Stimulated activated CD4-positive, alpha-beta T cell treated with anti-CD3 and anti-CD28 coated beads, TNF-alpha, amount 100 ng/mL, for 24 hours (primary cell): ENCODE measurements at regions not wholly inside any gene's neighbourhood (a gene's known extent, or its start where the extent isn't known, plus 50 kb on each side); places are given as distances from the start of the nearest gene placed in this dataset.

Experiments used
- DNase-seq, 3 experiments: peaks; one replicate each; pipeline ENCODE4 v3.0.0-alpha.2; 2020; ENCODE audit warnings: low read depth in 3 of 3

GRCh38 chr10:10873289-10873688 is 144.4 kb upstream of the CELF2 start:
- DNase-seq, result no peak

- no peak for DNase-seq
Measured at GRCh38 chr10:10873915-10874314, 143.8 kb upstream of the CELF2 start.

- DNase-seq, result no peak
Measured at GRCh38 chr10:10878963-10879362, 138.7 kb upstream of the CELF2 start.

- DNase-seq, result no peak
Measured at GRCh38 chr10:10881117-10881813, 136.4 kb upstream of the CELF2 start.

- DNase-seq, result no peak
Measured at GRCh38 chr10:10883737-10884136, 133.9 kb upstream of the CELF2 start.

- no peak for DNase-seq
Measured at GRCh38 chr10:10886861-10887531, 130.7 kb upstream of the CELF2 start.

GRCh38 chr10:10891124-10892082 is 126.3 kb upstream of the CELF2 start:
- no peak for DNase-seq

GRCh38 chr10:10892290-10892875 is 125.3 kb upstream of the CELF2 start:
- DNase-seq, result no peak

- DNase-seq, result no peak
Measured at GRCh38 chr10:10897400-10897799, 120.3 kb upstream of the CELF2 start.

- DNase-seq, result no peak
Measured at GRCh38 chr10:10901906-10902305, 115.8 kb upstream of the CELF2 start.

GRCh38 chr10:10902951-10903350 is 114.7 kb upstream of the CELF2 start:
- DNase-seq, result no peak

GRCh38 chr10:10903620-10904019 is 114.1 kb upstream of the CELF2 start:
- DNase-seq, result no peak

GRCh38 chr10:10910634-10911033 is 107.0 kb upstream of the CELF2 start:
- no peak for DNase-seq

- no peak for DNase-seq
Measured at GRCh38 chr10:10911035-10911434, 106.6 kb upstream of the CELF2 start.

- no peak for DNase-seq
Measured at GRCh38 chr10:10911471-10911921, 106.2 kb upstream of the CELF2 start.

GRCh38 chr10:10914144-10914543 is 103.5 kb upstream of the CELF2 start:
- DNase-seq, result no peak

GRCh38 chr10:10915215-10915614 is 102.5 kb upstream of the CELF2 start:
- DNase-seq, result no peak

GRCh38 chr10:10917031-10917430 is 100.6 kb upstream of the CELF2 start:
- no peak for DNase-seq

GRCh38 chr10:10919976-10920375 is 97.7 kb upstream of the CELF2 start:
- no peak for DNase-seq

- no peak for DNase-seq
Measured at GRCh38 chr10:10921826-10922461, 95.7 kb upstream of the CELF2 start.

GRCh38 chr10:10923029-10923651 is 94.5 kb upstream of the CELF2 start:
- DNase-seq, result no peak
